ACC112 (cell line): ENCODE measurements at regions not wholly inside any gene's neighbourhood (a gene's known extent, or its start where the extent isn't known, plus 50 kb on each side); places are given as distances from the start of the nearest gene placed in this dataset.

ENCODE experiments used
- H2AFZ ChIP-seq: fragments of 200-600 bp; sonication (generic); one replicate; pipeline ENCODE4 v1.6.0; 2017; ENCODE audit warnings: antibody characterized with exemption, low read length; ENCODE audit not compliant: unreplicated experiment
- H3K27ac ChIP-seq: fragments of 200-600 bp; sonication (generic); 2 replicates; pipeline ENCODE4 v1.5.1; 2014; ENCODE audit warnings: low read depth, mild to moderate bottlenecking, antibody characterized with exemption, low read length, moderate library complexity
- H3K27me3 ChIP-seq: fragments of 200-600 bp; sonication (generic); 2 replicates; pipeline ENCODE4 v1.6.1; 2014; ENCODE audit warnings: mild to moderate bottlenecking, antibody characterized with exemption, low read length, moderate library complexity, mixed read lengths; ENCODE audit not compliant: insufficient read depth
- H3K36me3 ChIP-seq: fragments of 200-600 bp; sonication (generic); 2 replicates; pipeline ENCODE4 v1.6.1; 2016; ENCODE audit warnings: mild to moderate bottlenecking, antibody characterized with exemption, low read length, moderate library complexity, mixed read lengths; ENCODE audit not compliant: insufficient read depth
- H3K4me1 ChIP-seq: fragments of 200-600 bp; sonication (generic); one replicate; pipeline ENCODE4 v1.6.1; 2016; ENCODE audit warnings: low read length, mixed read lengths; ENCODE audit not compliant: insufficient read depth, unreplicated experiment, control insufficient read depth
- H3K4me3 ChIP-seq: fragments of 200-600 bp; sonication (generic); 2 replicates; pipeline ENCODE4 v1.5.1; 2014; ENCODE audit warnings: mild to moderate bottlenecking, low read depth, low read length
- H3K79me2 ChIP-seq: fragments of 200-600 bp; sonication (generic); one replicate; pipeline ENCODE4 v1.6.0; 2016; ENCODE audit warnings: low read length; ENCODE audit not compliant: control insufficient read depth, unreplicated experiment, insufficient read depth

DNA sequence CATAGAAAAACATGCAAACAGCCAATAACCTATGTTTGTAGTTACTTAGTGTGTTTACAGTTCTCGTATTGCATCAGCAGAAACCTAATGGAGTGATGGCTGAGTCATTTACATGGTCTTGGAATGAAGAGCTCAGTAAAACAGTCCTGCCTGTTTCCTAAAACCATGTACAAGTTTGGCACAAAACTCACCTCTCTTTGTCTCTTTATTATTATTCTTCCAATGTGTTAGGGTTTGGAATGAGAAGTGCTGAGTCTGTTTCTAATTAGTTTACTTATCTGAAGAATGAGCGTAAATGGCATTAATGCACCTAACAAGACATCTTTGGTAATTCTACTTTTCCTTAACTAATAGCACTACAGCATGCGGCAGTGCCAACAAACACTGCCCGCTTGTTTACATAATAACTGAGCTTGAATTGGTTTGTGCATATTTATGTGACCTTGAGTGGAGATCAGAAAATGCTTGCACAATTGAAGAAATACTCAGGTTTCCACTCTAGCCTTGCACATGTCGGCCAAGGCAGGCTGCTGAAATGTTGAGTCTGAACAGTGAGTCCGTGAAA is 385.4 kb upstream of the SEMA6D start:
- Histone ChIP-seq H3K27ac (no peak overlapping the region), H2AFZ (no peak overlapping the region), H3K36me3 (no peaks in the 10 kb centered on the region), H3K79me2 (no peaks in the 10 kb centered on the region), H3K27me3 (no peaks in the 10 kb centered on the region; the same call in 1 of the 2 replicates), H3K4me3 (no peak overlapping the region), H3K4me1 (no peaks in the 10 kb centered on the region)

DNA sequence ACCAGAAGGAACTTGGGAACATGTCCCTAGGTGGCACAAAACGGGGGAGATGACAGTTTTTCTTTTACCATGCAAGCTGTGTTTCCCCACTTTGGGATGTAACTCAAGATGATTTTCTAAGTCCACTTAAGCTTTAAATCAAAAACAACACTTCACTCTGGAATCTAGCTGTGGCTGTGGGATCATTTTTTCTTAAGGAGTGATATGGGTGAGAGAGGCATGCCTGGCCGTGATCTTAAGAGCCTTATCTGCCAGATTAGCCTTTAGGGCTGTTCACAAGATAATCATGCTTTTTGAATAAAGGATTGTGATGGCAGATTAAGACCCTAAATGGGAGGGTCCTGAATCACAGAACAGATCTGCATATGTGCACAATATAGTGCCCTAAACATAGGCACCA is 384.8 kb upstream of the SEMA6D start:
- Histone ChIP-seq H3K27ac (no peak overlapping the region), H2AFZ (no peak overlapping the region), H3K4me1 (no peaks in the 10 kb centered on the region), H3K36me3 (no peaks in the 10 kb centered on the region), H3K4me3 (no peak overlapping the region), H3K27me3 (no peaks in the 10 kb centered on the region; the same call in 1 of the 2 replicates), H3K79me2 (no peaks in the 10 kb centered on the region)

DNA sequence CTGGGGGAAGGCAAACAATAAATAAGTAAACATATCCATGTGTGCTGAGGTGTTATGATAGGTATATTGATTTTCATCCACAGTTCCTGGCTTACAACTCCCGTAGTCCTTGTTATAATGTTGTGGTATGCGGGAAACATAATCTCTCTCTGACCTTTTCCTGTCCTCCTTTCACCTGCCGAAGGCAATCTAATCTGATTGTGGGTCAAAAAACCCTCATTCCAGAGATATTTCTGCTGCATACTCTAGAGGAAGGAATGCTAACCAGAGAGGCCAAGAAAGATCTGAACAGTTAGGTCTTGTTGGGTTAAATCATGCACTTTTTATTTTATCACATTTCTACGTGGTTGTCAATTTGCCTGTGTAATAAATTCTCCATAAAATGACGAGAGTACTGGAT is 383.6 kb upstream of the SEMA6D start:
- Histone ChIP-seq H3K27ac (no peak overlapping the region), H3K4me3 (no peak overlapping the region), H2AFZ (no peak overlapping the region), H3K27me3 (no peaks in the 10 kb centered on the region; the same call in 1 of the 2 replicates), H3K36me3 (no peaks in the 10 kb centered on the region), H3K79me2 (no peaks in the 10 kb centered on the region), H3K4me1 (no peaks in the 10 kb centered on the region)

DNA sequence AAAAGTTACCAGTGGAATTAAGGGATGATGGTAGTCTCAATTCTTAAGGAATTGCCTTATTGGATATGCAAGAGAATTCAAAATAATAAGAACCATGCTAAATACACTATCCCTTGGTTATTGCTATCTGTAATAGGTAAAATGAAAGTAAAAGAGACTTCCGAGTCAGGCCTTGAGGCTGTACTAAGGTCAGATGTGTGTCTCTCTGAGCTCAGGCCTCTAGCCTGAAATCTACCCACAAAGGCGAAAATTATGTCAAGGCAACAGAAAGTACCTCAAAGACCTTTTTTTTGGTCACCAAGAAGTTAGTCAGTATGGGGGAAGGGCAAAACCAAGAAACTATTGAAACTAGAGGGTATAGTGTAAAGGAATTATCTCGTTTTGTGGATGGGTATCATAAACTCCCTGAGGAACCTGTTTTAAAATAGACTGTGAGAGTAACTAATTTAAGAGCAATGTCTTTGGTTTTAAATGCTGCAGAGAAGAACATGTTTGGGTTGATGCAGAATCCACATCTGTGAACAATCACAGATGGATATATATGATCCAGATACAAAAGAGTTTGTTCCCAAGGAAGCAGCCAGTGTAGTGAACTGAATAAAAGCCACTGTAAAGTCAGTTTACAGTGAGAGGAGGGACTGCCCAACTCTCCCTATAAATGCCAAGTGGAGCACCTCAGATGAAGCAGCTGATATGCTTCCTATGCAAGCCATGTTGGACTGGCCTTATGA is 382.3 kb upstream of the SEMA6D start:
- H3K79me2 ChIP-seq, result no peaks in the 10 kb centered on the region
- H3K4me3 ChIP-seq, result no peak overlapping the region
- H3K27me3 ChIP-seq, result no peaks in the 10 kb centered on the region; the same call in 1 of the 2 replicates
- no peaks in the 10 kb centered on the region for H3K36me3 ChIP-seq
- H3K4me1 ChIP-seq, result no peaks in the 10 kb centered on the region
- no peak overlapping the region for H2AFZ ChIP-seq
- no peak overlapping the region for H3K27ac ChIP-seq

DNA sequence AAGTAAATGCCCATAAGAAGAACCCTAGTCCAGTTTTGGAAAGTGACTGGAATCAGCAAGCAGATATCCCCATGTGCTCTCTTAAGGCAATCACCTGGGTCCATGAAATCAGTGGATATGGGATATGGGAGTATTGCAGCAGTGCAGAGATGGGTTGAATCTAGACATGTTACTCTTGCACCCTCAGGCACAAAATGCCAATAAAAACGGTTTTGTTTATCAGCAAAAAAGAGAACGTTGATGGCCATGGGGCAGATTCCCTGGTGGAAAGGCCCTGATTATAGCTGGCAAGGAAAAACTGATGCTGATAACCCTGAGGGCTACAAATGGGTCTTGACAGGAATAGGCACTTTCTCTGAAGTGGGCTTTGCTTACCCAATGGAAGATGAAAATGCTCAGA is 380.2 kb upstream of the SEMA6D start:
- H3K4me3 ChIP-seq, result no peak overlapping the region
- no peak overlapping the region for H2AFZ ChIP-seq
- no peak overlapping the region for H3K27ac ChIP-seq
- no peaks in the 10 kb centered on the region for H3K36me3 ChIP-seq
- no peaks in the 10 kb centered on the region for H3K79me2 ChIP-seq
- no peaks in the 10 kb centered on the region for H3K27me3 ChIP-seq
- H3K4me1 ChIP-seq, result no peaks in the 10 kb centered on the region

DNA sequence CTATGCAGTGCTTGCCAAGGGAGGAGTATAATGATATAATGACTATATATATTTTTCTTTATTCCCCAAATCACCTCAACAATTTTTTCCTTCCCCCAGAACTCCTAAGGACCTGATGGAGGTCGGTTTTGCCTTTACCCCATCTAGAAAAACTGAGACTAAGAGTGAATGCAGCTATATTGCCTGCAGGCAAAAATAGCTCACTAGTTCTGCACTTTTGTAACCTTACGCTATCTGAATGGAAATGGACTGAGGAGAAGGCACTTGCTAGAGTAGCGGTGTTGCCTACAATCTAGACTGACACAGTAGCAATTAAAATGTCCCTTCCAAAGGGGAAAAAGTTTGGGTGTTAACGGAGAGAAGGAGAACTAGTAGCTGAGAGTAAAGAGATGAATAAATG is 379.5 kb upstream of the SEMA6D start:
- no peak overlapping the region for H3K27ac ChIP-seq
- no peaks in the 10 kb centered on the region for H3K79me2 ChIP-seq
- no peaks in the 10 kb centered on the region for H3K27me3 ChIP-seq
- H2AFZ ChIP-seq, result no peak overlapping the region
- no peaks in the 10 kb centered on the region for H3K36me3 ChIP-seq
- H3K4me1 ChIP-seq, result no peaks in the 10 kb centered on the region
- H3K4me3 ChIP-seq, result no peak overlapping the region

DNA sequence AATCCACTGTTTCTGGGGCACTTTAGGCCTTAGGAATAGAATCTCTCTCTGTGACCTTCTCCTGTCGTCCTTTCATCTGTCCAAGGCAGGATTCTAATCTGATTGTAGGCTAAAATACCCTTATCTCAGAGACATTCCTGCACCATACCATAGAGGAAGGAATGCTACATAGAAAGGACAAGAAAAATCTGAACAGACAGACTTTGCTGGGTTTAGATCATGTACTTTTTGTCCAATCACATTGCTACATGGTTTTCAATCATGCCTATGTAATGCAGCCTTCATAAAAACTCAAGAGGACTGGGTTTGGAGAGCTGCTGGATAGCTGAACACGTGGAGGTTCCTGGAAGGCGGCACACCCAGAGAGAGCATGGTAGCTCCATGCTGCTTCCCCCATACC is 378.5 kb upstream of the SEMA6D start:
- no peaks in the 10 kb centered on the region for H3K27me3 ChIP-seq
- H3K4me1 ChIP-seq, result no peaks in the 10 kb centered on the region
- H2AFZ ChIP-seq, result no peak overlapping the region
- no peak overlapping the region for H3K27ac ChIP-seq
- no peaks in the 10 kb centered on the region for H3K36me3 ChIP-seq
- no peak overlapping the region for H3K4me3 ChIP-seq
- H3K79me2 ChIP-seq, result no peaks in the 10 kb centered on the region

DNA sequence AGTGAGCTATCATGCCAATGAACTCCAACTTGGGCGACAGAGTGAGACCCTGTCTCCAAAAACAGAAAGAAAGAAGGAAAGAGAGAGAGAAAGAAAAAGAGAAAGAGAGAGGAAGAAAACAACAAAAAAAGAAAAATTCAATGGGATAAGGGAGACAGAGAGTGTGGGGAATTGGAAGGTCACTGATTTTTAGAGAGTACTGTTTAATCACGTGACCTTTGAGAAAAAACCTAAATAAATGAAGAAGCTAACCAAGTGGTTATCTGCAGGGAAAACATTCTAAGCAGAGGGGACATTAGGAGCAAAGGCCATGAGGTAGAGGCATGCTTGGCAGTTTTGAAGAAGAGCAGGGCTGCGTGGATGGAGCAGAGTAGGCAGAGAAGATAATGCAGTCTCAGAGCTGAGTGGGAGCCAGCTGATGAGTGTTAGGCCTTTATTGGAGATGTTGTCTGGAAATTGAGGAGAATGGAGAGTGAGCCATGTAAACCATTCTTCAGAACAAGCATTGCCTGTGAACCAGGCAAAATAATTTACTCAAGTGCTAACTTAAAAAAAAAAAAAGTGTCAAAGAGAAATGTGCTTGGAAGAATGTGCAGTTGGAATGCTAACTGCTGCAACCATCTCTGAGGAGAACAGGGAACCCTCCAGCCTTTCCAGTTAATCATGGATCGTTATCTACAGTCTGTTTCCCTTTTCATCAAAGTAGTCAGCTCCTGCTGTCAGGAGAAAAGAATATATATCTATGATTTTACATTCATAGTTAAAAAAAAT is 377.3 kb upstream of the SEMA6D start:
- H3K79me2 ChIP-seq, result no peaks in the 10 kb centered on the region
- no peak overlapping the region for H3K4me3 ChIP-seq
- no peak overlapping the region for H2AFZ ChIP-seq
- H3K4me1 ChIP-seq, result no peaks in the 10 kb centered on the region
- no peak overlapping the region for H3K27ac ChIP-seq
- H3K27me3 ChIP-seq, result no peaks in the 10 kb centered on the region
- H3K36me3 ChIP-seq, result no peaks in the 10 kb centered on the region

DNA sequence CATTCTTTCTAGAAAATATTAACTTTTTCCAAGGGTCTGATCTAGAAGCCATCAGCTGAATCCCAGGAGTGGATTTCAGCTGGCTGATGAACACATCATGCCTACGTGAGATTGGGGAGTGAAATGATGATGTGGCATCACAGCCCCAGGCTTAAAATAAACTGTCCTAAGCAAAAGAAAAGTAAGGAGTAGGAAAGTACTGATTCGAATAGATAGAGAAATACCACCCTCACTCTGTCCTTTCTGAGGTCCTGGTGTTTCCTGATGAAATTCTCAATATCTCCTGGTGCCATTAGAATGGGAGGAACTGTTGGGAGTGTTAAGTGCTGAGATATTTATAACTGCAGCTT is 376.8 kb upstream of the SEMA6D start:
- Histone ChIP-seq H3K4me1 (no peaks in the 10 kb centered on the region), H3K27ac (no peak overlapping the region), H2AFZ (no peak overlapping the region), H3K79me2 (no peaks in the 10 kb centered on the region), H3K27me3 (no peaks in the 10 kb centered on the region), H3K36me3 (no peaks in the 10 kb centered on the region), H3K4me3 (no peak overlapping the region)

DNA sequence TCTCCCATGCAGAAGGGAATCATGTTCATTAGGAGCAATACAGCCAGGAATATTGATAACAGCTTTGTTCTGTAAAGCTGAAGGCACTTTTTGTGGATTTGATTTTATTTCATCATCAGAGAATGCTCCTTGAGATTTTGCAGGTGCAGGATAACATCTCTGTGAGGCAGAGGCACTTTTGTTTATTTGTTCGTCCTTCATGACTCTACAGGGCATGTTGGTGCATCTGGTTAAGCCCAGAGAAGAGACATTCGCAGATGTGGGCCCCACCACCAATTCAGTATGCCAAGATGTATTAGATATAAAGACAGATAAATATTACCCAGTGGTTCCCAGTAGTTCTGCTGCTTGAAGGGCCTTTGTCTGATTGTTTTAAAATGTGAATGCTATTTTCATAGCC is 368.1 kb upstream of the SEMA6D start:
- Histone ChIP-seq H3K36me3 (no peaks in the 10 kb centered on the region), H3K79me2 (no peaks in the 10 kb centered on the region), H3K4me3 (no peak overlapping the region), H3K4me1 (no peaks in the 10 kb centered on the region), H3K27ac (no peak overlapping the region), H2AFZ (no peak overlapping the region), H3K27me3 (no peaks in the 10 kb centered on the region)

DNA sequence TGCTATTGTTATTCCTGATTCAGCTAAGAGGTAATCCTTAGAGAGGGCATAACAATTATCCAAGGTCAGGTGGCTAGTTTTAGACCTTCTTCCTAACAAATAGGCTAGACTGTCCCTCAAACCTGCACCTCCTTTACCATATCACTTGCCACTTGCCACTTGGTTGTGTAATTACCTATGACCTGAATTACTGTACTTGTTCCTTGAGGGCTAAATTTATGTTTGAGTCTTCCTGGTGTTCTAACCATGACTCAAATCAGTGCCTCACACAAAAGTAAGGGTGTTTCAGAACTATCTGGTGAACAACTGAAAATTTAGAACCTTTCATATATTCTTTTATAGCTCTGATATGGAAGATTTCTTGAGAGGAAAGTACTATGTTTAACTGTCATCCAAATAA is 365.8 kb upstream of the SEMA6D start:
- Histone ChIP-seq H3K36me3 (no peaks in the 10 kb centered on the region), H3K4me3 (no peak overlapping the region), H3K4me1 (no peaks in the 10 kb centered on the region), H3K79me2 (no peaks in the 10 kb centered on the region), H2AFZ (no peak overlapping the region), H3K27me3 (no peaks in the 10 kb centered on the region), H3K27ac (no peak overlapping the region)
